GM12873 (cell line): ENCODE measurements at regions not wholly inside any gene's neighbourhood (a gene's known extent, or its start where the extent isn't known, plus 50 kb on each side); places are given as distances from the start of the nearest gene placed in this dataset.
A peak's percentile ranks its signal among the peaks of the same experiment; 100 is the strongest.

Experiments used
- CTCF ChIP-seq: IDR thresholded peaks from 2 replicates; pipeline ENCODE4 v1.5.1; 2012; ENCODE audit warnings: low read depth, mild to moderate bottlenecking, moderate library complexity, low read length, control low read depth; ENCODE audit not compliant: insufficient read depth; ENCODE audit errors: missing control alignments

- TF ChIP-seq CTCF = peak; percentile 92
Measured at GRCh38 chr7:131040467-131040932, 287.2 kb upstream of the MKLN1 start.

GRCh38 chr7:131042269-131043160 lies 285.2 kb upstream of the MKLN1 start:
- no peak for TF ChIP-seq CTCF

- TF ChIP-seq CTCF = no peak
Measured at GRCh38 chr7:131045526-131045925, 282.1 kb upstream of the MKLN1 start.

- no peak for TF ChIP-seq CTCF
Measured at GRCh38 chr7:131046246-131046645, 281.4 kb upstream of the MKLN1 start.

GRCh38 chr7:131047651-131048304 lies 279.9 kb upstream of the MKLN1 start:
- TF ChIP-seq CTCF = no peak

GRCh38 chr7:131051304-131051703 lies 276.4 kb upstream of the MKLN1 start:
- no peak for TF ChIP-seq CTCF

GRCh38 chr7:131052285-131052904 lies 275.3 kb upstream of the MKLN1 start:
- no peak for TF ChIP-seq CTCF
